GM19324 (cell line): ENCODE measurements at regions not wholly inside any gene's neighbourhood (a gene's known extent, or its start where the extent isn't known, plus 50 kb on each side); places are given as distances from the start of the nearest gene placed in this dataset.
A peak's percentile ranks its signal among the peaks of the same experiment; 100 is the strongest.

Source experiments
- ATAC-seq: cut with Tn5 transposase; IDR thresholded peaks from one replicate; pipeline ENCODE4 v1.9.1; 2021; ENCODE audit warnings: mild to moderate bottlenecking, moderate library complexity; ENCODE audit not compliant: unreplicated experiment, low FRiP score

DNA sequence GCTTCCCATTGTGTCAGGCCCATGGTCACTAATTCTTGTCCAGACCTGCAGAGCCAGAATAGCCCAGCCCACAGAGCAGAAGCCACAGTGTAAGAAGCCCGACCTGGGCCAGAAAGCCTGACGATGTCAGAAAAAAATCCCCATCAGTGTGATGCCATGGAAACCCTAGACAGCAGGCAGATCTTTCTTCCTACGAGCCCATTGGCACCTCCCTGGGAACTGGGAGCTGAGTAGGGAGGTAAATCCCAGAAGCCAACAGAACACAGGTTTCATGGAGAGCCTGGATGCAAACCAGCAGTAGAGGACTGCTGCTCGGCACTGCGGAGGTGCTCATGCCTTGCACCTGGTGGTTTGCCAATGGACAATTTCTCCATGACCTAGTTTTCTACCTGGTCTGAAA lies 82.2 kb upstream of the SLC22A16 start:
- ATAC-seq = no peak

DNA sequence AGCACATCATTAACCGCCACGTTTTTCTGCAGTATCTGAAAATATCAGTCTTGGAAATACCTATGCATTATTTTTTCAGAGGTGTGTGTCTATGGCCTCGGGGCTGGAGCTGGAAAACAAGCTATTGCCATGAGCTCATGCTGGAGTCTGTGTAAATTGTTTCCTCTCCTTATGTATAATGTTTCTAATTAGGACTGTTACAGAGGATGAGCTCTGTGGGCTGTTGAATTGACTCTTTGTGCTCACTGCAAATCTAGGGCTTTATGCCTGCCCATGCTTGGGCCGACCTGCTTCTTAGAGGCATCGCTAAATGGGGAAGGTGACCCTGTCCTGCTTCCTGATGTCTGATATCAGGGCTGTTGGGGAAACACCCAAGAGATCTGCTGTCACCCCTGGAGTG lies 80.8 kb upstream of the SLC22A16 start:
- no peak for ATAC-seq

DNA sequence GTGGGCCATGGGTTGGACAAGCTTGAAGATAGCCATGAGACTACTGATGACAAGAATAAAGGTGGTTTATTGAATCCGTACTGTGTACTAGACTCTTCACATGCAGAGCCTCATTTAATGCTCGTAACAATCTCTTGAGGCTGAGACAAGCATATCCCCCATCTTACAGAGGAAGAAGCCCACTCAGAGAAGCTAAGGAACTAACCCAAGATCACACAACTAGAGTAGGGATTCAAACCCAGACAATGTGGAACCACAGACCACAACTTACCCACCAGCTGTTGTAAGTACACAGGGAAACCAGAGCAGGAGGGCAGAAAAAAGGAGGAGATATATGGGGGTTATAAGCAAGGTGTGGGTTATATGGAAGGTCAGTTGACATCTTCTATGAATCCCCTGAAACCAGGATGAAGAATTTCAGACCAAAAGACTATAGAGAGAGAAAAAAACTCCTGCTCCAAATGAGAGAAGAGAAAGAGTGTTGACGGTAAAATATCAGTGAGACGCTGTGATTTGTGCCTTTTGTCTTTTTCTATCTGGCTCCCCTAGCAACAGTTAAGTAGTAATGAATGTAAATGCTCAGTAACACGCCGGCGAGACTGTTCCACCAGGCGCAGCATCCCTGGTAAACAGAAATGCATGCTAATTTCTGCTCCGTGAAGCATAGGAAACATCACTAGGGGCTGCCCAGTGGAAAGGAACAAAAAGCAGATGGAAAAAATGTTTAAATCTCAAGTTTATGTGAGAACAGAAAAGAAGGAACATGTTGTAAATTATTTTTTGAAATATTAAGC lies 80.1 kb upstream of the SLC22A16 start:
- no peak for ATAC-seq

DNA sequence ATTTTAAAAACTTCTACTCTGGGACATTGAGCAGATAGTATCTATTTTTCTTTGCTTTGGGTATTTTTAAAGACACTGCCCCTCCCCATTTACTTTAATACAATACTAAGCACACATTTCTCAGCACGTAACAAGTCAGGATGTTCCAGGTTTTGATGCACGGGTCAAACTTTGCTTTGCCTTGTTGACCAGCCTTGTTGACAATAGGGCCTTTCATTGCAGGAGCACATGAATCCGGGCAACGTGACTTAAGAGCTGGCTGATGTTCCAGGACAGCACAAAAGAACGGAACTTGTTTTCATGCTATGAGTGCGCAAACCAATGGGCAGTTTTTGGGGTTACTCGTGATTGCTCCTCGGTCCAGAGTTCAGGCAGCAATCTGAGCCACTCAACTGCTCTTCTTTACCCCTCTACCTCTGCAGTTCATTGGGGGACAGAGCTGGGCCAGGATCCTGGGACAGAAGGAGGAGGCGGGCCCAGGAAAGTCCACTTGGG lies 78.6 kb upstream of the SLC22A16 start:
- ATAC-seq = no peak

DNA sequence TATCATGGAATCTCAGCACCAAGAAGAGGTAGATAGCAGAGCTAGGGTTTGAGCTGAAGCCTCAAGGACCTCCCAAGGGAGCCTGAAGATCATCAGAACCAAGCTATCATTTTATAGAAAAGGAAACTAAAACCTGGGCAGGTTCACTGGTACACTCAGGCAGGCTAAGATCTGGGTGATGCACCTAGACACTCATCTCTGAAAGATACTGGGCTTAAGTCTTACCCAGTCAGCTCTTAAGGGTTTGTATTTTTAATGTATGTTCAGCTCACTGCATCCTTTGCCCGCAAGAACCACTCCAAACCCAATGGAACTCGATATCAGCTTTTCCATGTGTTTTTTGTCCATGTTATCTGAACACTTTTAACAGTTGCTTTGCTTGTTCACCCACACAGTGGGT lies 78.0 kb upstream of the SLC22A16 start:
- no peak for ATAC-seq

DNA sequence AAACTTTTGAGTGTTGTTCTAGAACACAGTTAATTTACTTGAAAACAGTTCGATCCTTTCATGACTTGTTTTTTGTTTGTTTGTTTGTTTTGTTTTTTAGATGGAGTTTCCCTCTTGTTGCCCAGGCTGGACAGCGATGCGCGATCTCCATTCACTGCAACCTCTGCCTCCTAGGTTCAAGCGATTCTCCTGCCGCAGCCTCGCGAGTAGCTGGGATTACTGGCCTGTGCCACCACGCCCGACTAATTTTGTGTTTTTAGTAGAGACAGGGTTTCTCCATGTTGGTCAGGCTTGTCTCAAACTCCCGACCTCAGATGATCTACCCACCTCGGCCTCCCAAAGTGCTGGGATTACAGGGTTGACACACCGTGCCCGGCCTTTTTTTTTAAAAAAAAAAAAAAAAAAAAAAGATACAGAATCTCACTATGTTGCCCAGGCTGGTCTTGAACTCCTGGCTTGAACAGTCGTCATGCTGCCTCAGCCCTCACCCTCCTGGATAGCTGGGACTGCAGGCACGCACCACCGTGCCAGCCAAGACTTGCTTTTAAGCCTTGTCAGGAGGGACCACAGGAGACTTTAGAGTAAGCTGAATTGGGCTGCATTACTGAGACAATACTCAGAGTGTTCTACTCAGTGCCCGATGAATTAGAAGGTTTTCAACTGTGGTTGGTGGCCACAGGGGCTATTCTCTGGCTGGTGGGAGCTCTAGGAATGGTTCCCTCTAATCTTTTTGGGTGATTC lies 76.7 kb upstream of the SLC22A16 start:
- ATAC-seq = no peak

DNA sequence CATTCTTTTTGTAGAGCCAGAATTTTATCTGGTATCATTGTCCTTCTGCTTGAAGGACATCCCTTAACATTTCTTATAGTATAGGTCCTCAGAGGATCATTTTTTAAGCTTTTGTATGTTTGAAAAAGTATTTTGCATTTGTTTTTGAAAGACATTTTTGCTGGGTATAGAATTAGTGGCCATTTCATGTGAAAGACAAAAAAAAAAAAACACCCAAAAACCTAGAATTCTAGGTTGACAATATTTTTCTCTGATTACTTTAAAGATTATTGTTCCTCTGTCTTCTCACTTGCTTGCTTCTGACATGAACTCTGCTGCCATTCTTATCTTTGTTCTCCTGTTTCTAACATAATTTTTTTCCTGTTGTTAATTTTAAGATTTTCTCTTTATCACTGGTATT lies 75.7 kb upstream of the SLC22A16 start:
- ATAC-seq = no peak

DNA sequence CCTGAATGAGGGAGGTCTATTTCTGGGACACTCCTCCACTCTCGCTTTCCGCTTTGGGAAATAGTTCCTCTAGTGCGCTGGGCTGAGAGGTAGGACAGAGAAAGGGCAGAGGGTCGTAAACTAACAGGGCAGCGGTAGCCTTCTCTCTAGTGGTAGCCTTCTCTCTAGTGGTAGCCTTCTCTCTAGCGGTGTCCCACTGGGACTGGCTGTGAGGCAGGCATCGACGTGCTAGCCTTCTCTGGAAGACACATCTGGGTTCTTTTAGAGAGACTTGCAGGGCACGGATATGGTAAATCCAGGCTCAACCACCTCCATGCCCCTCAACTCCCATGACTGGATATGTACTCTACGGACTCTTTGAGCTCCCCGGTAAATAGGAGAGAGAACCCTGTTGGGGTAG lies 74.7 kb upstream of the SLC22A16 start:
- ATAC-seq = no peak

DNA sequence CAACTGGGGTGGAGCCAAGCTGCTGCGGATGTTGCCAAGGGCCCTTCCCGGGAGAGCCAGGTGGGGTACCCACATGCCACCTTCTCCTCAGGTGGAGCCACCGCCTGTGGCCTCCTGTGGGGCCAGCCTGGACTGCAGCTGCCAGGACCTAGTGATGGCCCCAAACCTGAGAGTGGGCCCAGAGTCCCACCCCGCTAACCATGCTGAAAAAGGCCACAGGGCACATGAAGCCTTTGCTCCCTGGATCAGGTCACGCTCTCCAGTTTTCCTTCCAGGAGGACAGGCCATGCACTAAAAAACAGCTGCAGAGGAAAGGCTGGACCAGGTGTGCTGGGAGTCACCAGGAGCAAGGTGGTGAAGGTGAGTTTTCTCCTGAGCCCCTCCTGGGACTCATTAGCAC lies 73.9 kb upstream of the SLC22A16 start:
- ATAC-seq = no peak

DNA sequence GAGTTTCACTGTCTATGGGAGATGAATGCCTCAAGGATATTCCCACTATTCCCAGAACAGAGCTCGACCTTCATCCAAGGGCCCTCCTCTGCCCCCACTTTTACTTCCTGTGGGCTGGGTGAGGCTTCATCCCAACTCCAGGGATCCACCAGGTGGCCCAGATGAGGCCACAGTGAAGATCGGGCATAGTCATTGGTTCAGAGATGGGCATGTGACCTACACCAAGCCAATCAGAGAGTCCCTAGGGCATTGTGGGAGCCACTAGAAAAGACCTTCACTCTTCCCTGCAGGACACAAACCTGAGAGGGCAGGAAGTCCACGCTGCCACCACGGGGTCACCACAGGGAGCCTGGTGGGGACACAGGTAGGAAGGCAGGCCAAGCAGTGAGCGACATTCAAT lies 72.9 kb upstream of the SLC22A16 start:
- no peak for ATAC-seq

DNA sequence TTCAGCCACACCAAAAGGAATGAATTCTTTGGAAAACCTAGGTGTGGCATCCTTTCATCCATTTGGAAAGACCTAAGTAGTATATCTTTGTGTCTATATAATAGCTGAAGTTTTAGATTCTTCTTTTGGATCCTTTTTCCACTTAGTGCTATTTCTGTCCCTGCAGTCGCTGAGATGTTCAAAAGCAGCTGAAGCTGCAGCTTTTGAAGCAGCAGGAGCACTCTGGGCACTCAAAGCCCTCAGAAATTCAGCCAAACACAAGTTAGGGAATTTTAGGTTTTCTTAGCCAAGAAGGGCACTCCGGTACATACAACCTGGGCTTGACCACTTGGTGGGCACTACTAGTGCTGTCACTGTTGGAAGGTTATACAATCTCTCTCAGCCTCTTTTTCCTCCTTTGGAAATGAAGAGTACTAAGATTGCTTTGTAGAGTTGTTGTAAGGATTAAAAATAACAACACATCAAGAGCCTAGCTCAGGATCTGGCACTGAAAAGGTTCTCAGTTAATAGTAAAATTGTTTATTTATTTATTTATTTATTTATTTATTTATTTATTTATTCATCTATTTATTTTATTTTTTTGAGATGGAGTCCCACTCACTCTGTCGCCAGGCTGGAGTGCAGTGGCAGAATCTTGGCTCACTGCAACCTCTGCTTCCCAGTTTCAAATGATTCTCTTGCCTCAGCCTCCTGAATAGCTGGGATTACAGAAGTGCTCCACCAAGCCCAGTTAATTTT lies 71.9 kb upstream of the SLC22A16 start:
- ATAC-seq = no peak

DNA sequence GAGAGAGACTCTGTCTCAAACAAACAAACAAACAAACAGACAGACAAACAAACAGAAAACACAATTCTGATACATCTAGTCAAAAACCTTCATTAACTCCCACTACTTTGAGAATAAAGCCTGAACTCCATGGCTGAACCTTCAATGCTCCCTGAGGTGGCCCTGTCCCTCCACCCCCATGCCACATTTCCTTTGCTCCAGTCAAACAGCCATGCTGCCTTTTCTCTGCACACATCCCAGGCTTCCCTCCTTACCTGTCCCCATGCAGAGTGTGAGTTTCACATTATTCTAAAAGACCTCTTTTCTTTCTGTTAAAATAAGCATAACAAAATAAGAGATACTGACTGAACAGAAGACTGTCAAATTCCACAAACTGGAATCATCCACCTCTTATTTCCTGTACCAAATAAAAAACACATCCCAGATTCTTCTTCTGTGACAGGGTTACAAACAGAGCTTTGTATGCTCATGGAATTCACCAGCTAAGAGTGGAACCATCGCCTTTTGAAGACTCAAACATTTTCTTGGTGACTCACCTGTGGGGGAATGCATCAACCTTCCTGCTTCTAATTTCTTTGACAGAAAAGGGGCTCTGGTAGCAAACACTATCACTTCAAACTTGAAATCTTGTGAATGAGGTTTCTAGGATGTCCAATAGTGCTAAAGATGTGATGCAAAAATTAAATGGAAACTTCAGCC lies 71.0 kb upstream of the SLC22A16 start:
- no peak for ATAC-seq

DNA sequence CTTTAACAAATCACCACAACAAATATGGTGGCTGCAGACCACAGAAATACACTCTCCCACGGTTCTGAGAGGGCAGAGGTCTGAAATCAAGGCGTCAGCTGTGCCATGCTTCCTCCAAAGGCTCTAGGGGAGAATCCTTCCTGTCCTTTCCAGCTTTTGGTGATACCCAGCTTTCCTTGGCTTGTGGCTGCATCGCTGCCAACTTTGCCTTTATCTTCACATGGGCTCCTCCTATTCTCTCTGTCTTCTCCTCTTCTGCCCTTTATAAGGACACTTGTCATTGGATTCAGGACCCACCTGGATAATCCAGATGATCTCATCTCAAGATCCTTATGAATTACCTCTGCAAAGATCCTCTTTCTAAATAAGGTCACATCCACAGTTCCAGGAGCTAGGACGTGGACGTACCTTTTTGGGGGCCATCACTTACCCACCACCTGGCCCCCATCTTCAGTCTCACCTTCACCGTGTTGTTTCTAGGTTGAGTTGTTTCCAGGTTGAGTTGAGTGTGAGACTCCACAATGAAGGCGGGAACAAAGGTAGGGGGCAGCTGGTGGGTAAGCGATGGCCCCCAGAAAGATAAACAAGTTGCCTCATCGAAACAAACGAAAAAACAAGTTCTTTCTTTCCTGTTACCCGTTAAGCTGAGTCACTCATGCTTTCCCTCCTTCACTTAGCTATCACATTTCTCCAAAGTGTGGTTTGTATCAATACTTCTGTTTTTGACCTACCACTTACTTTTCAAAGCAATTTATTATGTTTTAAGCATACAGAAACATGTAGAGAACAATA lies 68.9 kb upstream of the SLC22A16 start:
- no peak for ATAC-seq

DNA sequence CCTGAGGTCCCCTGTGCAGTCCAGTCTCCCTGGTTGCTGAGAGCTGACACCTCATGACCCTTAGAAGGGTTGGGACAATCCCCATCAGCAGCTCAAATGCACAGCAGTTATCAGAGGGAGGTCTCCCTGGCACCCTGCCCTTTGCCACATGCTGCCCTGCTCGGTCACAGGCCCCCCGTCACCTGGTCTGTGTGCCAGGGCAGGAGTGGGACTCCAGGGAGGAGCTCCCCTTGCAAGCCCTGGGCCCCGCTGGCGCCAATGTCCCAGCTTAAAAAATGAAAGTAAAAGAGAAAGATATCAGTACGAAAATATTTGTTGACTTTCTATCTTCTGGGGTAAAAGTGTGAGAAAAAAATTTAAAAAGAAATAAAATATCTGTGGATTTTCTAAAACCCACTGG lies 68.1 kb upstream of the SLC22A16 start:
- ATAC-seq = no peak

DNA sequence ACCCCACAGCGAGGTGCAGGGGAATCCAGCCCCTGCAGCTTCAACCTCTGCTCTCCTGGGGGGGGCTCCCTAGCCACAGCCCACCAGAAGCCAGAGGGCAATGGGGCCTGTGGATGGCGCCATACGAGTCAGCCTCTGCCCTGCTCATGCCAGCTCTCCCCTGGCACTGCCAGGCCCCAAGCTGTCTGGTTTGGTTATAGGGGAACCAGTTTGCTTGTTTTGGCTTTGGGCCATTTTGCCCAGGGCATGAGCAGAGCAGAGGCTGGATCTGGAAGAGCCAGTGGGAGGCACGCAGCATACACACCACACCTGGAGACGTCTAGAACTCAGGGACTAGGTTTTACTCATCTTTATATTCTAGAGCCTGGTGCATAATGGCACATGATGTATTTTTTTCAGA lies 66.7 kb upstream of the SLC22A16 start:
- ATAC-seq = no peak

DNA sequence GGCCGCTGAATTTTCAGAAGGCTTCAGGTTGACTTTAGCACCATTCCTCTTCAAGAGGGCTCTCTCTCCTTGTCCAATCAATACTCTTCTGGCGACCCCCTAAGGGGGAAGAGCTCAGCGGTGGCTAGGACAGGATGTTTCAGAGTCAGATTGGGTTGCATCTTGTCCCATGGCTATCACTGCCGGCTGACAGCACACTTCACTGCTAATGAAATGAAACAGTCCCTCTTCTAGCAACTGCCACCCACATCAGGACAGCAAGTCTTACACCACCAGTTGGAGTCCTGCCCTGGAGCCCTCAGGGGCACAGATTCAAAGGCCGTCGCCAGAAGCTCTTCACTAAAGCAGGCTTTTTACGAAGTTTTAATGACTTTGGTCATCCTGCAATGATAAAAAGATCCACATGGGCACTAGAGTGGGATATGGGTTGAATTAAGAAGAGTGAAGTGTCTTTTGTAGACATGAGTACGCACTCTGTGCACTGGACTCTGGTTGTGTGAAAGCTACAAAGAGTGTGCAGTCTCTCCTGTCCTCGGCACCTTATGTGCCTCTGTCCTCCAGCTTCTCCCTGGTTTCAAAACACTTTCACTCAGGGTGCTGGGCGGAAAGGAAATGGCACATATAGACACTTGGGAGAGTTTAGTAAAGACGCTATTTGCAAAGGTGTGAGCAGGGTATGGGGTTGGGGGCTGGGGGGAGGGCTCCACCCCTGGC lies 66.1 kb upstream of the SLC22A16 start:
- no peak for ATAC-seq

DNA sequence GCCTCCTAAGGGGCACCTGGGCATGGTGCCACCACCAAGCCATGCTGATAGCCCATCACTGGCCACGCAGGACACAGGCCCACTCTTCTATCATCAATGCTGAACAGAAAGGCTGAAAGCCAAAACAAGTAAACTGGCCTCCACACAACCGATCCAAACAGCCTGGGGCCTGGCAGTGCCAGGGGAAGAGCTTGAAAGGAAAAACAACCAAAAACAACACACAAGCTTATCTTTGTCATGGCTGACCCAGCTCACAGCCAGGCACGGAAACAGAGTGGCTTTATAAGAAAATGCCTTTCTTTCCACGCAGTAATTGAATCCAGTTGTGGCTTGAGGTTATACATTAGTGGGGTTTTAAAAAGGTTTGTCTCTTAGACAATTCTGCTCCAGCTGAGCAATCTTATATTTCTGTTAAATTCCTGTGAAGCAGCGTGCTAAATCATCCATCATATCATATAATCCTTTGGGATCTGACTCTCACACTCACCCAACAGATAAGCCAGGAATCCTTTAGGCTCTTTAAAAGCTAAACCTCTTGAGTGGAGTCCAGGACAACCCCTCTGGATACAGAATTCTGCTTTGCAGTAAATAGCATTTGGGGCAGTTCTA lies 65.4 kb upstream of the SLC22A16 start:
- ATAC-seq = no peak

DNA sequence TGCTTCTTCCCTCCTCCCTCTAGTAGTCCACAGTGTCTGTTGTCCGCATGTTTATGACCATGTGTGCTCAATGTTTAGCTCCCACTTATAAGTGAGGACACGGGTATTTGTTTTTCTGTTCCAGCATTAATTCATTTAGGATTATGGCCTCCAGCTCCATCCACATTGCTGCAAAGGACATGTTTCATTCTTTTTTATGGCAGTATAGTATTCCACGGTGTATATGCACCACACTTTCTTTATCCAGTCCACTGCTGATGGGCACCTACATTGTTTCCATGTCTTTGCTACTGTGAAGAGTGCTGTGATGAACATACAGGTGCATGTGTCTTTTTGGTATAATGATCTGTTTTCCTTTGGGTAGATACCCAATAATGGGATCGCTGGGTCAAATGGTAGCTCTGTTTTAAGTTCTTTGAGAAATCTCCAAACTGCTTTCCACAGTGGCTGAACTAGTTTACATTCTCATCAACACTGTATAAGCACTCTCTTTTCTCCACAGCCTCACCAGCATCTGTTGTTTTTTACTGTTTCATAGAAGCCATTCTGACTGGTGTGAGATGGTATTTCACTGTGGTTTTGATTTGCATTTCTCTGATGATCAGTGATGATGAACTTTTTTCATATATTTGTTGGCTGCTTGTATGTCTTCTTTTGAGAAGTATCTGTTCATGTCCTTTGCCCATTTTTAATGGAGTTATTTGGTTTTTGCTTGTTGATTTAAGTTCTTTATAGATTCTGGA lies 63.0 kb upstream of the SLC22A16 start:
- ATAC-seq = peak; percentile 48
